ENCODE measurements at regions not wholly inside any gene's neighbourhood (a gene's known extent, or its start where the extent isn't known, plus 50 kb on each side); places are given as distances from the start of the nearest gene placed in this dataset.
"Not testable (repeated sequence)": the region's sequence is repeated elsewhere in the genome, so short reads cannot be mapped to it uniquely, and the experiment has no call there.

DNA sequence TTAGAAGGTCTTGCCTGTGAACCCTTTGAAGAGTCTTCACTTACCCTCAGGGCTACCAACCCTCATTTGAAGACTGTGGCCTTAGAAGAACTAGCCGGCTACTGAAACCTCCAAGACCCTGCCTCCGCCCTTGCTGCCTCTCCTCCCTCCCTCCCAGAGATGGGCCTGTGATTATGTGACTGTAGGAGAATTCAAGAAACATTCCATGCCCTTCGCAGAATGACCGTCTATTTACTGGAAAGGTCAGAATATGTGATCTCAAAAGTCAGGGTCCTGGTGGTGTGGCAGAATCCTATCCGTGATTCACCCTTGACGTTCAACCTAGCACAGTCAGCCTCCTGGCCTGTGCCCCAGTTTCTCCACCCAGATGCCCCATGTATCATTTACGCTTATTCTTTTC, 109.6 kb downstream of the CTNND1 start:
- DNase-seq (ENCODE audit: low read depth) = no peak

DNA sequence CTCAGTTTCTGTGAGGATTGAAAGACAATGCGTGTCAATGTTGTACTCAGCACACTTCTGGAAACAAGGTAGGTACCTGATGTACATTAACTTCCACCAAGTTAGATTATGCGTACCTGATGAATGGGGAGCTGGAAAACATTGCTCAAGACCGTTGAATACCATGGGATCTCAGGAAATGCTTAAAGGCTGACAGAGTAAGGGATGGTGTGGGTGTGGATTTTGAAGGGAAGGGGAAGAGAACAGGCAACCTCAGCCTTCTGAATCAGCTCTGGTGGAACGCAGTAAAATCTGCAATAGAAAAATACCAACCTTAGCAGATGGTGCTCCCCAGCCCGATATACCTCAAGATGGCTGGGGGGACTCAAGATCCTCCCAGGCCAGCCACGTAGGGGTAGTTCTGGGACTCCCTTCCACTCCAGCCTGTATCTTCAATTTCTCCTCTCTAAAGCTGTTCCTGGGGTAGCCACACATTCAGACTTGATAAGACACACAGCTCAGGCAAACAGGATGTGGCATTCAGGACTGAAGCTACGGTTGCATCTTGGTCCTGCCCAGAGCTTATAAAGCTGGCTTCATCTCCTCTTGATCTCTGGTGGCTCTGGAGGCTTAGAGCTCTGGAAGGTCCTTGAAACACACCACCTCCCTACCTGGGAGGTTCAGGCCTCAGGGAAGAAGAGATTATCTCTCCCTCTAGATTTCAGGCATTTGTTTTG, 111.8 kb downstream of the CTNND1 start:
- DNase-seq (ENCODE audit: low read depth) = no peak

DNA sequence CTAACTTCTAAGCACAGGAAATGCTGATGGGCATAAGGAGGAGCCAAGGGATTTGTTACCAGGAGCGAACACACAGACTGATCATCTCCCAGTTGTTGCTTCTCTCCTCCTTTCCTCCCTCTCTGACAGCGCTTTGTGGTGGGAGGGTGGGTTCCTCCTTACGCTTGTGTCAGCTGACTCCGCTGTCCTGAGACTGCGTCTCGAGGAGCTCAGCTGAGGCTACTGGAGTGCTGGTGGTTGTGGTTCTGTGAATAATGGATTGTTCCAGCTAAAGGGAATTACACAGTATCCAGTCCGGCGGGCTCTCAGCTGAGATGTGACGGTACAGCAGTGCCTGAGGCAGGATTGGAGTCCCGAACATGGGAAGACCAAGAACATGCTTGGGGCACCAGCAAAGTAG, 113.4 kb downstream of the CTNND1 start:
- DNase-seq (ENCODE audit: low read depth) = no peak

DNA sequence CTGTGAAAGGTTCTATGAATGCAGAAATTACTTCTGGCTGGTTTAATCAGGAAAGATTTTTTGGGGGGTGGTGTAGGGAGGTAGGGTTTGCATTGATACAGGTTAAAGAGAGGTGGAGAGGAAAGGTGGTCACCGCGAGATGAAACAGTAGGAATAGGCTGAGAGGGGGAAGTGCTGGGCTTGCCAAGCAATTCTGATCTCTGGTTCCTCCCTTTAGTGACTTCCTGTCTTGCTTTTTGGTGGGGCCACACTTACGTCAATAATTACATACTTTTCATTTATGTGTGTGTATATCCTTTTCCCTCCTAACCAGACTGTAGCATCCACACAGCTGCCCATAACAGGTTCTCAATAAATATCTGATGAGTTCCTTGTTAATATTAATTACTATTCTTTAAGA, 120.0 kb downstream of the CTNND1 start:
- no peak for DNase-seq (ENCODE audit: low read depth)

DNA sequence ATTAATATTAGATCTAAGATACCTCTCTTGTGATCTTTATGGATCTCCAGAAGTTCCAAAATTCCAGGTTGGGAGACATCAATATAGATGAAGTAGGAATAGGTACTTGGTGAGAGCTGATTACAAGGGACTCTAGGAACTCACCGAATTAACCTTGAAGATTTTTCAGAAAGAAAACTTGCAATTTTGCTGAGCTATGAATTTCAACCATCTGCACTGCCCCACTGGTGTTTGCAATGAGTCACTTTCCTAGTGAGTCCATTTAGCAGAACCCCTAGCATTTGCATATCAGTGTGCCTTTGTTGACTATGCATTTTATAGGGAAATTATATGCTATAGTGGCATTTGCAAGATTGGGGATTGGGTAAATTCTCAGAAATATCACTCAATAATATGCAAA, 122.0 kb downstream of the CTNND1 start:
- DNase-seq (ENCODE audit: low read depth) = no peak

DNA sequence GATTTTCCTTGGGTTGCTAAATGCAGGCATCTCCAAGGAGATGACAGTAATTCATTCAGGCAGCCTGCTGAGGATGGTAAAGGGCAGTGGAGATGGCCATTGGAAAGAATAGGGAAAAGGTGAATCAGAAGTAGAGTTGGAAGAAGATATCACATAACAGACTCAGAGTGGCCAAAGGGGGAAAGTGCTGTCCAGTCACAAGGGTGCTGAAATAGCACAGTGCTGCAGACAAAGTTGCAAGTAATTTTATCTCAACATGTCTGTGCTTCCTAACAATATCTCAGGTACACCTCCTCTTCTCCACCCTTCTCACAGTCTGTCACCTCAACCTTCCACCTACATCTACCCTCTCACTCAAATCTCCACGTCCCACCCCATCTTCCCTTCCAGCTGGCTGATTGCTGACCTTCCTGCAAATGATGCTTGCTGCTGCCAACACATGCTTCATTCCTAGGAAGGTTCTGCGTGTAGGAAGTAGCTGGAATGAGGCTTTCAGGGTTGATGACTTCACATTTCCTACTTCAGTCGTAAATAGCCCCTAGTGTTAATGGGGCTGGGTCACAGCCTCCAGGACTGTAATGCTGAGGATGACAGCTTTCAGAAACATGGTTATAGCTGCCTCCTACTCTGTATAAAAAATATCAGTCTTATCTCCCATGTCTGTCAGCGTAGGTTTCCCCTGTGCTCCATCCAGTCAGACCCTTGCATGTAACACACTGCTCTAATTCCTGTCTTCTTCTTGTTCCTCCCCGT, 123.9 kb downstream of the CTNND1 start:
- no peak for DNase-seq (ENCODE audit: low read depth)

DNA sequence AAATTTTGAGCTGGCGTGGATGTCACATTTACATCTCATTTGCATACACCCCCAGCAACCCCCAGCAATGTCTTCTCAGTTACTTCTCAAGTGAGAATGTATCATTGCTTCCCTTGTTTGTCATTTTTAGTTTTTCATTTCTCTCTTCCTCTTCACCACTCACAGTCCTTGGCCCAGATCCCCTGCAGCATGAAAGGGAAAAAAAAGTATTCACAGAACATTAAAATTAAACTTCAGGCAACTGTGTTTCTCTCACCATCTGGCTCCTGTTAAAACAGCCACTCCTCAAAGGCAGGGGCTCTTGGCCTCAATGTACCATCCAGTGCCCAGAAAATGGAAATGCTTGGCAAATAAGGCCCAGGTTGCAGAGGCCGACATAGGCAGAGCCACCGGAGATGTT, 126.8 kb downstream of the CTNND1 start:
- no peak for DNase-seq (ENCODE audit: low read depth)

DNA sequence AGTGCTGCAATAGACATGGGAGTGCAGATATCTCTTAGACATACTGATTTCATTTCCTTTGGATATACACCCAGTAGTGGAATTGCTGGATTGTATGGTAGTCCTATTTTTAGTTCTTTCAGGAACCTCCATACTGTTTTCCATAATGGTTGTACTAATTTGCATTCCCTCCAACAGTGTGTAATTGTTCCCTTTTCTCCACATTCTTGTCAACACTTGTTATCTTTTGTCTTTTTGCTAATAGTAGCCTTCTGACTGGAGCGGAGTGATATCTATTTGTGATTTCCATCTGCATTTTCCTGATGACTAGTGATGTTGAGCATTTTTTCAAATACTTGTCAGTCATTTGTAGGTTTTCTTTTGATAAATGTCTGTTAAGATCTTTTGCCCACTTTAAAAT, 128.9 kb downstream of the CTNND1 start:
- no peak for DNase-seq (ENCODE audit: low read depth)

DNA sequence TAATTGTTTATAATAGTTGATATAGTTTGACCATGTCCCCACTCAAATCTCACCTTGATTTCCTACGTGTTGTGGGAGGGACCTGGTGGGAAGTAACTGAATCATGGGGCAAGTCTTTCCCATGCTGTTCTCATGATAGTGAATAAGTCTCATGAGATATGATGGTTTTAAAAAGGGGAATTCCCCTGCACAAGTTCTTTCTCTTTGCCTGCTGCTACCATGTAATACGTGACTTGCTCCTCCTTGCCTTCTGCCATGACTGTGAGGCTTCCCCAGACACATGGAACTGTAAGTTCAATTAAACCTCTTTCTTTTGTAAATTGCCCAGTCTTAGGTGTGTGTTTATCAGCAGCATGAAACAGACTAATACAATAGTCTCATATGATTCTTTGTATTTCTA, 130.5 kb upstream of the OR9Q1 start:
- DNase-seq (ENCODE audit: low read depth) = not testable (repeated sequence)

DNA sequence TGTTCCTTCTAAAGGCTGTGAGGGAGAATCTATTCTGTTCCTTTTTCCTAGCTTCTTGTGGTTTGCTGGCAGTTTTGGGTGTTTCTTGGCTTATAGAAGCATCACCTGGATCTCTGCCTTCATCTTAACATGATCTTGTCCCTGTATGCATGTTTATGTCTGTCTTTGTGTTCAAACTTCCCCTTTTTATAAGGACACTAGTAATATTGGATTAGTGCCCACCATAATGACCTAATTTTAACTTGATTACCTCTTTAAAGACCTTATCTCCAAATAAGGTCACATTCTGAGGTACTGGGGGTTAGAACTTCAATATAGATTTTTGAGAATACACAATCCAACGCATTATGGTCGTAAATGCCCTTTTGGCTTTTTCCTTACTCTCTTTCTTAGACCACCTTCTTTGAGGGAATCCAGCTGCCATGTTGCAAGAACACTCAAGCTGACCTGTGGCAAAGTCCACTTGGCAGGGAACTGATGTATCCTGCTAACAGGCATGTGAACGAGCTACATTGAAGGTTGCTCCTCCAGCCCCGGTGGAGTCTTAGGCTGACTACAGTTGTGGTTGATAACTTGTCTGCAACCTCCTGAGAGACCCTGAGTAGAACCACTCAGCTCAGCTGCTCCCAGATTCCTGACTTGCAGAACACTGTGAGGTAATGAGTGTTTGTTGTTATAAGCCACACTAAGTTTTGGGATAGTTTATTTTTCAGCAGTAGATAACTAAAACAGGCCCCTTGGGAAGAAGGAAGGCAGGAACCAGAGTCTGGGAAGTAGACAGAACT, 127.1 kb upstream of the OR9Q1 start:
- DNase-seq (ENCODE audit: low read depth) = no peak

DNA sequence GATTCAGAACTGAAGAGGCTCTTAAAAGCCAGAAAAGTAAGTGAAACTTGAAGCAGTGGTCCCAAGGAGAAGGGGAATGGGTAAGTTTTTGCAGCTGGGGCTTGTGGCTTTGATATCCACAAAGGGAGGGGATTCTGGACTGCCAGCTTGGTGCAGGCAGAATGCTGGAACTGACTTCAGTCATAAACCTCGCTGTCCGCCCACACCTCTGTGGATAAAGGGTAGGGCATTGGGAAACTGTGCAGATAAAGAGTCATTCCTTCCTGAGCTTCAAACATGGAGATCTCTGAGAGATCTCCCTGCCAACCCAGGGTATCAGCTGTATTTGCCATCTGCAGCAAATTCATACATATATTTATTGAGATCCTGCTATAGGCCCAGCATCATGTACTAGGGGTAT, 124.3 kb upstream of the OR9Q1 start:
- DNase-seq (ENCODE audit: low read depth) = no peak

DNA sequence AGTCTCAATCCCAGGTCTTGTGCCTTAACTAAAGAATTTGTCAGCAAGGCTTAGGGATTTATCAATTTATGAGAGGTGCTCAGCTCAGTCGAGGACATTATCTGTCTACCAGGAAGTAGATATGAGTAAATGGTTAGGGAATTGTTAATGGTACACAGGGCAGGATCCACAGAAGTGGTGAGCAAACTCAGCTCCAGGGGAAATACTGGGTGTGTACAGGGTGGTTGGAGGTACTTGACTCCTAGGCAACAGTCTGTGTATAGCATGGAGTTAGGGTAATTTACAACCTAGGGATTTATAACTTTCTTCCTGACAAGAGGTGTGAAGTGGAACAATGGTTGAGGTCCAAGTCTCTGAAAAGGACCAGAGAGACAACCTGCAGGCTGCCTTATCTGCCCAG, 123.4 kb upstream of the OR9Q1 start:
- DNase-seq (ENCODE audit: low read depth) = no peak

DNA sequence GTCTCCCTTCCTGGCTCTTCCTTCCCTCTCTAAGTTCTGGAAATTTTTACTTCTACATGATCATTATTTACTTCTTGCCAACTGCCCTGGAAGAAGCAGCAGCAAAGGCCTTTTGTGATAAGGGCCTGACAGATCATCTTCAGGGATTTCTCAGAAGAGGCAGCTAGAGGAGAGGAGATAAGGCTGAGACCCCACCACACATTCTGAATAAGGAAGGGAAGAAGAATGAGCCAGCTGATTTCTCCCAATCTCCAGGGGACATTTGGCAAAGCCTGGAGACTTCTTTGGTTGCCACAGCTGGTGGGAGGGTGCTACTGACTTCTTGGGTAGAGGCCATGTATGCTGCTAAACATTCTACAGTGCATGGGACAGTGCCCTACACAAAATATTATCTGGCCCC, 122.4 kb upstream of the OR9Q1 start:
- no peak for DNase-seq (ENCODE audit: low read depth)

DNA sequence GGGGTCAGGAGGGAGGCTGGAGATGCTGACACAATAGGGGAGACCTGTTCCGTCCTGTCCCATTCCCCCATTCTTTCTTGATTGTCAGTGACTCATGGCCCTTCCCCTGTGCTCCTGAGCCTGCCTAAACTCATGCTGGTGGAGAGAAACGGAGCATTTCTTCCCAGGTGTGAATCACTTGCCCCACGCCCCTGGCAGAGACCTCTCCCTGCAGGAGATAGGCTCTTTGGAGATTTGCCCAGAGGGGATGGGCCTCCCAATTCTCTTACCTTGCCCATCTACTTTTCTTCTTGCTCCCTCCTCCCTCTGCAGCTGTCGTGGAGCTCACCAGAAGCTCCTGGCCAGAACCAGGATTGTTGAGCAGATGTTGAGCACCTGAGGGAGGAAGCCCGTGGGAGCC, 121.9 kb upstream of the OR9Q1 start:
- no peak for DNase-seq (ENCODE audit: low read depth)

DNA sequence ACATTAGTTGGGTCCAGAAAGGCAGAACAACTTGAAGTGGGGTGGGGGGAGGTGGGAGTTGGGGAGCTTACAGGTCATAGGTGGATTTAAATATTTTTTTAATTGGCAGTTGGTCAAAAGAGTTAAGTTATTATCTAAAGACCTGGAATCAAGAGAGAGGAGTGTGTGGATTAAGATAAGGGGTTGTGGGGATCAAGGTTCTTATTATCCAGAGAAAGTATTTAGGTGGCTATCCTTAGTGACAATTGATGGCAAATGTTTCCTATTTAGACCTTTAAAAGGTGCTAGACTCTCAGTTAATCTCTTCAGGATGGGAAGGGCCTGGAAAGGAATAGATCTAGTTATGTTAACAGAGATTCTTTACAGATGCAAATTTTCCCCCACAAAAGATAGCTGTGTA, 120.7 kb upstream of the OR9Q1 start:
- DNase-seq (ENCODE audit: low read depth) = no peak

DNA sequence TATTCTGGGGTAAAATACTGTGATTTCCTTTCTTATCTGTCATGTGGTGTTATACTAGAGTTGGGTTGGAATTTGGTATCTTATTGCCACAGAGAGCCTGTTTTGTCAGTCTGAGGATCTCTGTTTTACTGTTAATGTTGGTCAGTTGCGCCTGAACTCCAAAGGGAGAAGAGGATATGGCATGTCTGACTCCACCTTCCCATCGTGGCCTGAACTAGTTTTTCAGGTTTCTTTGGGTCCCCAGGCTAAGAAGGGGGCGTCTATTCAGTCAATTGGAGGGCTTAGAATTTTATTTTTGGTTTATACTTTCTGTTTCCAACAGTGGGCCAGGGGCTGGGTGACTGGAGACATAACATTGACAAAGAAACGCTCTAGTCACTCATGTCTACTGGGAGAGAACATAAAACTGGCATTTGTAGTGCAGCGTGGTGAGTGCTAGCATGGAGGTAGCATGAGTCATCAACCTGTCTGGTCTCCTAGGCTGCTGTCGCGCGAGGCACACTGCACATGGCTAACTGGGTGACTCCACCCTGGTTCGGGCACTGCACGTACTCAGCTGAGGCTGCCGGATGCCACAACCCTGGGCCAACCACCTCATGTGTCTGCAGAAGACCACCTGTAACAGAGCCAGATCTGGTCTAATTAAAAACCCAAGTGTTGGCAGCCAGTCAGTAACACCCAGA, 120.1 kb upstream of the OR9Q1 start:
- DNase-seq (ENCODE audit: low read depth) = peak; percentile 7

DNA sequence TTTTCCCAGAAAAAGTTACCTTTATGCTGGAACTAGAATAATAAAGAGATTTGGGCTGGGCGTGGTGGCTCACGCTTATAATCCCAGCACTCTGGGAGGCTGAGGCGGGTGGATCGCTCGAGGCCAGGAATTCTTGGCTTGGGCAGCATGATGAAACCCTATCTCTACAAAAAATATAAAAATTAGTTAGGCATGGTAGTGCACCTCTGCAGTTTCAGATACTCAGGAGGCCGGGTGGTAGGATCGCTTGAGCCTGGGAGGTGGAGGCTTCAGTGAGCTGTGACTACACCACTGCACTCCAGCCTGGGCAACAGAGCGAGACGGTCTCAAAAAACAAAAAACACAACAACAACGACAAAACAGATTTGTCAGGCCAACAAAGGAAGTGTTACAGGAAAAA, 119.3 kb upstream of the OR9Q1 start:
- DNase-seq (ENCODE audit: low read depth) = no peak

DNA sequence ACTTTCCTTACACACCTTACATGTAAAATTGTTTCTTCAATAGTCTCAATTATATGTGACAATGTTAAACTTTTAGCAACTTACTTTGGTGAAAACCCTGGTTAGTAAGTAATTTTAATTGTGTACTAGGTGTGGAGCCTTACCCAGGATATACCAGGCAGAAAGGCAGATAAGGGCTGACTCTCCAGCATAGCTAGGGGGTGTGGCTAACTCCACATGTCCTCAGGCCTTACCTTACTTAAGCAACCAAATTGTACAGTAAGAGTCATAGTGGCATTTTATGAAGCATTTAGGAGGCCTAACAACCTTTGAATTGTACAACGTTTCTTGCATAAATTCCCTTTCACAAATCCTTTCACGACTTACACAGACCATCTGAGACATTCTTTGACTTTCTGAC, 118.2 kb upstream of the OR9Q1 start:
- DNase-seq (ENCODE audit: low read depth) = no peak

DNA sequence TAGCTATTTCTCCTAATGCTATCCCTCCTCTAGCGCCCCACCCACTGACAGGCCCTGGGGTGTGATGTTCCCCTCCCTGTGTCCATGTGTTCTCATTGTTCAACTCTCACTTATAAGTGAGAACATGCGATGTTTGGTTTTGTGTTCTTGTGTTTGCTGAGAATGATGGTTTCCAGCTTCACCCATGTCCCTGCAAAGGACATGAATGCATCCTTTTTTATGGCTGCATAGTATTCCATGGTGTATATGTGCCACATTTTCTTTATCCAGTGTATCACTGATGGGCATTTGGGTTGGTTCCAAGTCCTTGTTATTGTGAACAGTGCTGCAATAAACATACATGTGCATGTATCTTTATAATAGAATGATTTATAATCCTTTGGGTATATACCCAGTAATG, 115.3 kb upstream of the OR9Q1 start:
- not testable (repeated sequence) for DNase-seq (ENCODE audit: low read depth)

DNA sequence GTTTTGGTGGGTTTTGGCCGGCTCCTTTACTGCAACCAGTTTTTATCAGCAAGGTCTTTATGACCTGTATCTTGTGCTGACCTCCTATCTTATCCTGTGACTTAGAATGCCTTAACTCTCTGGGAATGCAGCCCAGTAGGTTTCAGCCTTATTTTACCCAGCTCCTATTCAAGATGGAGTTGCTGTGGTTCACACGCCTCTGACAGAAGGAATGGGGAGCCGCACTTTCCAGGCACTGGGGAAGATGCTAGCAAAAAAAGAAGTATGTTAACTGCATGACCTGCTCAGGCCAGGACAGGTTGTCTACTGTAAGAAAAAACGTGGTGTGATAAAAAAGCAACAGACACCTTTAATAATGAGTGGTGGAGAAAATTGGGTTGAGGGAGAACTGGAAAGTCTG, 112.2 kb upstream of the OR9Q1 start:
- not testable (repeated sequence) for DNase-seq (ENCODE audit: low read depth)

DNA sequence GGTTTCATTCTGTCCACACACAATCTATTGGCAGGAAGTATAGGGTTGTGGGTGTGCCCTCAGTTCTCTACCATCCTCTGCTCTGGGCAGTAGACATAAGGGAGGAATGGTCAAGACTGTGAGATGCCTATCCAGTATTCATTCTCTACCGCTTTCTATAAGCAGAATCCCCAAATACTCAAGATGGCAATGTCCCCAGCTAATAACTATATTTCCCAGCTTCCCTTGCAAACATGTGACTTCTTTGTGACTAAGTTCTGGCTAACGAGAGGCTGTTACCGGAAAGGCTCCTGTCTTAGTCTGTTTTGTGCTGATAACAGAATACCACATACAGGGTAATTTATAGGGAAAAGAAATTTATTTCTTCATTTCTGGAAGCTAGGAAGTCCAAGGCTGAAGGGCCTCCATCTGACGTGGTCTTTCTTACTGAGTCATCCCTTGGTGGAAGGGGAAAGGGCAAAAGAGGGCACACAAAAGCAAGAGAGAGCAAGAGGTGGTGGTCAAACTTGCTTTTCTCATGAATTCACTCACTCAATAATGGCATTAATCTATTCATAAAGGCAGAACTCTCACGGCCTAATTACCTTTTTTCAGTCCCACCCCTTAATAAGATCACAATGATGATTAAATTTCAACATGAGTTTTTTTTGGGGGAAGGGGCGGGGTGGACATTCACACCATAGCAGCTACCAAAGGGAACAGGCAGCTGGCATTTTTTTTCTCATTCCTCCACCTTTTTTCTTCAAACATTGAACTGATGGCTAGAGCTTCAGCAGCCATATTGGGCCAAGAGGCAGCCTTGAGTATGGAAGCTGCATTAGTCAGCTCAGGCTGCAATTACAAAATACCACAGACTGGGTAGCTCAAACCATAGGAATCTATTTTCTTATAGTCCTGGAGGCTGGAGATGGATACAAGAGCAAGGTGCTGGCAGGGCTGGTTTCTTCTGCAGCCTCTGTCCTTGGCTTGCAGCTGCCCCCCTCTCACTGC, 109.7 kb upstream of the OR9Q1 start:
- DNase-seq (ENCODE audit: low read depth) = no peak
